ENCODE measurements at regions not wholly inside any gene's neighbourhood (a gene's known extent, or its start where the extent isn't known, plus 50 kb on each side); places are given as distances from the start of the nearest gene placed in this dataset.
A peak's percentile ranks its signal among the peaks of the same experiment; 100 is the strongest.

- TF ChIP-seq SIN3A (IDR thresholded peaks at IDR 0.05; ENCODE audit: borderline replicate concordance, insufficient read depth, low read length) (no peak), POLR2AphosphoS5 (IDR thresholded peaks at IDR 0.05; ENCODE audit: low read depth, low read length) (no peak)
- TF ChIP-seq, protein P1, sequence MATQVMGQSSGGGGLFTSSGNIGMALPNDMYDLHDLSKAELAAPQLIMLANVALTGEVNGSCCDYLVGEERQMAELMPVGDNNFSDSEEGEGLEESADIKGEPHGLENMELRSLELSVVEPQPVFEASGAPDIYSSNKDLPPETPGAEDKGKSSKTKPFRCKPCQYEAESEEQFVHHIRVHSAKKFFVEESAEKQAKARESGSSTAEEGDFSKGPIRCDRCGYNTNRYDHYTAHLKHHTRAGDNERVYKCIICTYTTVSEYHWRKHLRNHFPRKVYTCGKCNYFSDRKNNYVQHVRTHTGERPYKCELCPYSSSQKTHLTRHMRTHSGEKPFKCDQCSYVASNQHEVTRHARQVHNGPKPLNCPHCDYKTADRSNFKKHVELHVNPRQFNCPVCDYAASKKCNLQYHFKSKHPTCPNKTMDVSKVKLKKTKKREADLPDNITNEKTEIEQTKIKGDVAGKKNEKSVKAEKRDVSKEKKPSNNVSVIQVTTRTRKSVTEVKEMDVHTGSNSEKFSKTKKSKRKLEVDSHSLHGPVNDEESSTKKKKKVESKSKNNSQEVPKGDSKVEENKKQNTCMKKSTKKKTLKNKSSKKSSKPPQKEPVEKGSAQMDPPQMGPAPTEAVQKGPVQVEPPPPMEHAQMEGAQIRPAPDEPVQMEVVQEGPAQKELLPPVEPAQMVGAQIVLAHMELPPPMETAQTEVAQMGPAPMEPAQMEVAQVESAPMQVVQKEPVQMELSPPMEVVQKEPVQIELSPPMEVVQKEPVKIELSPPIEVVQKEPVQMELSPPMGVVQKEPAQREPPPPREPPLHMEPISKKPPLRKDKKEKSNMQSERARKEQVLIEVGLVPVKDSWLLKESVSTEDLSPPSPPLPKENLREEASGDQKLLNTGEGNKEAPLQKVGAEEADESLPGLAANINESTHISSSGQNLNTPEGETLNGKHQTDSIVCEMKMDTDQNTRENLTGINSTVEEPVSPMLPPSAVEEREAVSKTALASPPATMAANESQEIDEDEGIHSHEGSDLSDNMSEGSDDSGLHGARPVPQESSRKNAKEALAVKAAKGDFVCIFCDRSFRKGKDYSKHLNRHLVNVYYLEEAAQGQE (IDR thresholded peaks at IDR 0.05; ENCODE audit: insufficient read depth in 1 of 2, low read depth in 2 of 2, low read length in 2 of 2) = peak; percentile 41 to 78; a peak in 3 of 4 replicates
Observed at GRCh38 chr6:68235326-68235784, 399.7 kb upstream of the ADGRB3 start.
